Neural cell (in vitro differentiated cells): ENCODE measurements at regions not wholly inside any gene's neighbourhood (a gene's known extent, or its start where the extent isn't known, plus 50 kb on each side); places are given as distances from the start of the nearest gene placed in this dataset.

Experiments used
- H2AFZ ChIP-seq: fragments of 200-600, 300-800 bp; sonication (generic), shearing (Covaris generic); 2 replicates; pipeline ENCODE4 v1.6.0; 2014; ENCODE audit warnings: low read depth, mild to moderate bottlenecking, antibody characterized with exemption, low read length, moderate library complexity
- H3F3A ChIP-seq: fragments of 200-600 bp; shearing (Covaris generic); 2 replicates; pipeline ENCODE4 v1.6.1; 2016; ENCODE audit warnings: mild to moderate bottlenecking, moderate library complexity, mixed read lengths, antibody characterized with exemption, low read length; ENCODE audit not compliant: insufficient read depth, poor library complexity, severe bottlenecking
- H3K27ac ChIP-seq: fragments of 200-600, 300-800 bp; sonication (generic), shearing (Covaris generic); 2 replicates; pipeline ENCODE4 v1.5.1; 2014; ENCODE audit warnings: mild to moderate bottlenecking, low read length, moderate library complexity
- H3K27me3 ChIP-seq: fragments of 300-800, 200-600 bp; sonication (generic), shearing (Covaris generic); 2 replicates; pipeline ENCODE4 v1.6.0; 2014; ENCODE audit warnings: mild to moderate bottlenecking, low read depth, low read length, moderate library complexity; ENCODE audit not compliant: insufficient read depth
- H3K36me3 ChIP-seq: fragments of 300-800, 200-600 bp; sonication (generic), shearing (Covaris generic); 2 replicates; pipeline ENCODE4 v1.5.1; 2014; ENCODE audit warnings: mild to moderate bottlenecking, antibody characterized with exemption, low read length, moderate library complexity; ENCODE audit not compliant: insufficient read depth
- H3K4me2 ChIP-seq: fragments of 300-800, 200-600 bp; sonication (generic), shearing (Covaris generic); 2 replicates; pipeline ENCODE4 v1.6.0; 2014; ENCODE audit warnings: mild to moderate bottlenecking, low read length
- H3K4me3 ChIP-seq: fragments of 300-800, 200-600 bp; sonication (generic), shearing (Covaris generic); 2 replicates; pipeline ENCODE4 v1.5.1; 2014; ENCODE audit warnings: mild to moderate bottlenecking, low read length, moderate library complexity
- H3K79me2 ChIP-seq: fragments of 200-600 bp; shearing (Covaris generic); replicated peaks from 2 replicates; pipeline ENCODE4 v1.6.0; 2014; ENCODE audit warnings: mild to moderate bottlenecking, low read length, moderate library complexity; ENCODE audit not compliant: insufficient read depth
- H3K9ac ChIP-seq: fragments of 300-800, 200-600 bp; sonication (generic), shearing (Covaris generic); 2 replicates; pipeline ENCODE4 v1.6.1; 2016; ENCODE audit warnings: mild to moderate bottlenecking, low read length, mixed read lengths
- H3K9me2 ChIP-seq: fragments of 200-600 bp; shearing (Covaris generic); 2 replicates; pipeline ENCODE4 v1.6.1; 2016; ENCODE audit warnings: mild to moderate bottlenecking, low read length, mixed read lengths; ENCODE audit not compliant: insufficient read depth
- H3K9me3 ChIP-seq: fragments of 200-600, 300-800 bp; sonication (generic), shearing (Covaris generic); 2 replicates; pipeline ENCODE4 v1.6.1; 2016; ENCODE audit warnings: mild to moderate bottlenecking, mixed run types, low read length, moderate library complexity, mixed read lengths
- H4K20me1 ChIP-seq: fragments of 200-600 bp; shearing (Covaris generic); 2 replicates; pipeline ENCODE4 v1.6.1; 2016; ENCODE audit warnings: mild to moderate bottlenecking, mixed run types; ENCODE audit not compliant: insufficient read depth
- EP300 ChIP-seq: fragments of 450-650 bp; conservative IDR thresholded peaks from 2 replicates; pipeline ENCODE4 v1.6.1; 2014; ENCODE audit warnings: antibody characterized with exemption, mild to moderate bottlenecking, moderate library complexity; ENCODE audit not compliant: poor library complexity, severe bottlenecking
- EZH2 ChIP-seq: fragments of 200-600, 300-800 bp; shearing (Covaris generic), sonication (generic); IDR thresholded peaks from 2 replicates; pipeline ENCODE4 v1.6.1; 2014; ENCODE audit warnings: antibody characterized with exemption, low read length, borderline replicate concordance, mild to moderate bottlenecking; ENCODE audit not compliant: insufficient read depth, poor library complexity, severe bottlenecking
- MXI1 ChIP-seq: fragments of 450-650 bp; conservative IDR thresholded peaks from 2 replicates; pipeline ENCODE4 v1.6.1; 2014; ENCODE audit warnings: antibody characterized with exemption, mild to moderate bottlenecking; ENCODE audit not compliant: poor library complexity, severe bottlenecking
- POLR2AphosphoS5 ChIP-seq: IDR thresholded peaks from 2 replicates; pipeline ENCODE4 v1.6.1; 2012
- RAD21 ChIP-seq: fragments of 450-650 bp; conservative IDR thresholded peaks from 2 replicates; pipeline ENCODE4 v1.6.1; 2014; ENCODE audit warnings: antibody characterized with exemption, mild to moderate bottlenecking, moderate library complexity
- SMC3 ChIP-seq: fragments of 450-650 bp; conservative IDR thresholded peaks from 2 replicates; pipeline ENCODE4 v1.6.1; 2014; ENCODE audit warnings: antibody characterized with exemption, mild to moderate bottlenecking, moderate library complexity; ENCODE audit not compliant: poor library complexity
- TAF1 ChIP-seq: IDR thresholded peaks from 2 replicates; pipeline ENCODE4 v1.6.1; 2012; ENCODE audit warnings: low read depth
- small RNA-seq, 3 experiments: library from RNA; depleted of rRNA; stranded (forward); fragments of <200 nt; gene quantifications; one replicate each; pipeline ENCODE3, GENCODE V24; 2012
- TF ChIP-seq, protein P1 (sequence below): fragments of 450-650 bp; IDR thresholded peaks from 2 replicates; pipeline ENCODE4 v1.5.1; 2014; ENCODE audit warnings: antibody characterized with exemption, mild to moderate bottlenecking, moderate library complexity; ENCODE audit not compliant: poor library complexity, severe bottlenecking
- TF ChIP-seq, protein P2 (sequence below): IDR thresholded peaks from 2 replicates; pipeline ENCODE4 v1.6.1; 2012; ENCODE audit warnings: borderline replicate concordance

DNA sequence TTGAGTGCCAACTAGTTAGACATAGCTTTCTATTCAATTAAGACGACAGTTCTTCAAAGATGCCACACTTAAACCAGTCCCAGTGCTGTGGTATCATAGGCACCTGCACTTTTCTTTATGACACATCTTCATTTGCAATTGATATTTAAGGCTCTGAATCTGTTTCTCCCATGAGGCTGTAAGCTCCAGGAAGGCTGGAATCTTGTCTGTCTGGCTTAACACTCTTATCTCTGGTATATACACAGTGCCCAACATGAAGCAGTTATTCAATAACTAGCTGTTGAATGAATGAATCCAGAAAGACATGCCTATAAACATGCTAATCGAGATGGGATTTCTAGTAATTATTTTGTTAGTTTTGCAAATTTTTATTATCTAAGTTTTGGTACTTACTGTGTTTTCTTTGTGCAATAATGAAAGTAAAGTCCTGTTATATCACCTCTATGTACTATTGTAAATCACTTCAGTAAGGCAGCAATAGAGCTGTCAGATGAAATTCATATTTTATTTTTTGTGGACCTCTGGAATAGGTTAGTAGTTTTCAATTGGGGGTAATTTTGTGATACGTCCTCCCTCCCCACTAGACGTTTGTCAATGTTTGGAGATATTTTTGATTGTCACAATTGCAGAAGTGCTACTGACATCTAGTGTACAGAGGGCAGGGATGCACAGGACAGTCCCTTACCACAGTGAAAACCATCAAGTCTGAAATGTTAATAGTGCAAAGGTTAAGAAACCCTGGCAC is 51.3 kb upstream of the STEAP4 start:
- no peaks in the 10 kb centered on the region for H3K79me2 ChIP-seq
- no peak overlapping the region for H3K27ac ChIP-seq
- H3K36me3 ChIP-seq, result no peaks in the 10 kb centered on the region
- H3K9me2 ChIP-seq, result no peaks in the 10 kb centered on the region
- TF ChIP-seq, protein P1, sequence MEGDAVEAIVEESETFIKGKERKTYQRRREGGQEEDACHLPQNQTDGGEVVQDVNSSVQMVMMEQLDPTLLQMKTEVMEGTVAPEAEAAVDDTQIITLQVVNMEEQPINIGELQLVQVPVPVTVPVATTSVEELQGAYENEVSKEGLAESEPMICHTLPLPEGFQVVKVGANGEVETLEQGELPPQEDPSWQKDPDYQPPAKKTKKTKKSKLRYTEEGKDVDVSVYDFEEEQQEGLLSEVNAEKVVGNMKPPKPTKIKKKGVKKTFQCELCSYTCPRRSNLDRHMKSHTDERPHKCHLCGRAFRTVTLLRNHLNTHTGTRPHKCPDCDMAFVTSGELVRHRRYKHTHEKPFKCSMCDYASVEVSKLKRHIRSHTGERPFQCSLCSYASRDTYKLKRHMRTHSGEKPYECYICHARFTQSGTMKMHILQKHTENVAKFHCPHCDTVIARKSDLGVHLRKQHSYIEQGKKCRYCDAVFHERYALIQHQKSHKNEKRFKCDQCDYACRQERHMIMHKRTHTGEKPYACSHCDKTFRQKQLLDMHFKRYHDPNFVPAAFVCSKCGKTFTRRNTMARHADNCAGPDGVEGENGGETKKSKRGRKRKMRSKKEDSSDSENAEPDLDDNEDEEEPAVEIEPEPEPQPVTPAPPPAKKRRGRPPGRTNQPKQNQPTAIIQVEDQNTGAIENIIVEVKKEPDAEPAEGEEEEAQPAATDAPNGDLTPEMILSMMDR, result peak; percentile 18
- no peak for TF ChIP-seq EP300
- H3K9ac ChIP-seq, result no peak overlapping the region
- no peaks in the 10 kb centered on the region for H4K20me1 ChIP-seq
- no peaks in the 10 kb centered on the region for H3F3A ChIP-seq
- no peak overlapping the region for H2AFZ ChIP-seq
- H3K4me2 ChIP-seq, result peak overlapping the region; percentile 16
- H3K9me3 ChIP-seq, result no peaks in the 10 kb centered on the region
- H3K4me3 ChIP-seq, result no peak overlapping the region
- H3K27me3 ChIP-seq, result no peaks in the 10 kb centered on the region

DNA sequence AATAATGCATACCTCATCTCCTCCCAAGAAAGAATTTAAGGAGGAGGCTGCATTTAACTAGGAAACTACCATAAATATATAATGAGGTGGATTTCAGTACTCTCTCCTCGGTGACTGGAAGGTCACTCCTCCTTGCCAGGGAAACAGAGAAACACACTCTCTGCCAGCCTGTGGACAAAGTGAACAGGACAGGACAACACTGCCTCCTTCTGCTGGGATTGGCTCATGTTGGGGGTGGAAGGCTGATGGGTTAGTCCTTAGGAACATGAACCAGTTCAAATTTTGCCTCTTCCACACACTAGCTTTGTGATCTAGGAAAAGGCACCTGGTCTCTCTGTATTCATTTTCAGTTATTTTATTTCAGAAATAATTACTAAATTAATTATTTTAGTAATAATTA is 50.6 kb upstream of the STEAP4 start:
- Histone ChIP-seq H4K20me1 (no peaks in the 10 kb centered on the region), H3K4me2 (no peak overlapping the region), H3K9me3 (no peaks in the 10 kb centered on the region), H3K27me3 (no peaks in the 10 kb centered on the region), H3K4me3 (no peak overlapping the region), H3K79me2 (no peaks in the 10 kb centered on the region), H3K9ac (no peak overlapping the region), H3K36me3 (no peaks in the 10 kb centered on the region), H3K9me2 (no peaks in the 10 kb centered on the region), H2AFZ (no peak overlapping the region), H3F3A (no peaks in the 10 kb centered on the region), H3K27ac (no peak overlapping the region)
- TF ChIP-seq POLR2AphosphoS5 (no peak), SMC3 (no peak), EZH2 (no peak), RAD21 (no peak), EP300 (no peak), MXI1 (no peak), TAF1 (no peak)
- TF ChIP-seq, protein P1, result no peak
- TF ChIP-seq, protein P2, sequence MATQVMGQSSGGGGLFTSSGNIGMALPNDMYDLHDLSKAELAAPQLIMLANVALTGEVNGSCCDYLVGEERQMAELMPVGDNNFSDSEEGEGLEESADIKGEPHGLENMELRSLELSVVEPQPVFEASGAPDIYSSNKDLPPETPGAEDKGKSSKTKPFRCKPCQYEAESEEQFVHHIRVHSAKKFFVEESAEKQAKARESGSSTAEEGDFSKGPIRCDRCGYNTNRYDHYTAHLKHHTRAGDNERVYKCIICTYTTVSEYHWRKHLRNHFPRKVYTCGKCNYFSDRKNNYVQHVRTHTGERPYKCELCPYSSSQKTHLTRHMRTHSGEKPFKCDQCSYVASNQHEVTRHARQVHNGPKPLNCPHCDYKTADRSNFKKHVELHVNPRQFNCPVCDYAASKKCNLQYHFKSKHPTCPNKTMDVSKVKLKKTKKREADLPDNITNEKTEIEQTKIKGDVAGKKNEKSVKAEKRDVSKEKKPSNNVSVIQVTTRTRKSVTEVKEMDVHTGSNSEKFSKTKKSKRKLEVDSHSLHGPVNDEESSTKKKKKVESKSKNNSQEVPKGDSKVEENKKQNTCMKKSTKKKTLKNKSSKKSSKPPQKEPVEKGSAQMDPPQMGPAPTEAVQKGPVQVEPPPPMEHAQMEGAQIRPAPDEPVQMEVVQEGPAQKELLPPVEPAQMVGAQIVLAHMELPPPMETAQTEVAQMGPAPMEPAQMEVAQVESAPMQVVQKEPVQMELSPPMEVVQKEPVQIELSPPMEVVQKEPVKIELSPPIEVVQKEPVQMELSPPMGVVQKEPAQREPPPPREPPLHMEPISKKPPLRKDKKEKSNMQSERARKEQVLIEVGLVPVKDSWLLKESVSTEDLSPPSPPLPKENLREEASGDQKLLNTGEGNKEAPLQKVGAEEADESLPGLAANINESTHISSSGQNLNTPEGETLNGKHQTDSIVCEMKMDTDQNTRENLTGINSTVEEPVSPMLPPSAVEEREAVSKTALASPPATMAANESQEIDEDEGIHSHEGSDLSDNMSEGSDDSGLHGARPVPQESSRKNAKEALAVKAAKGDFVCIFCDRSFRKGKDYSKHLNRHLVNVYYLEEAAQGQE, result no peak

Small RNAs in the stretch of these regions (small RNA-seq; reads per million reads assigned to genes)
- gene EIF4A1P13 (0 reads per million in 3 experiments), gene RF00272 (0 to 0.26 (median 0) reads per million in 3 experiments)
